ENCODE measurements at regions not wholly inside any gene's neighbourhood (a gene's known extent, or its start where the extent isn't known, plus 50 kb on each side); places are given as distances from the start of the nearest gene placed in this dataset.

GRCh38 chr13:68025604-68026003, 795.5 kb upstream of the PCDH9 start:
- DNase-seq, result no peak
- no peak overlapping the region for H3K4me3 Mint-ChIP-seq
- CTCF ChIA-PET, result no interaction called here
- POLR2A ChIA-PET, result no interaction called here
- no peaks in the 10 kb centered on the region for H3K27me3 Mint-ChIP-seq (ENCODE audit: low read depth)
- H3K36me3 Mint-ChIP-seq (ENCODE audit: low read depth), result no peaks in the 10 kb centered on the region
- ATAC-seq, result no peak
- H3K27ac Mint-ChIP-seq, result no peak overlapping the region
- H3K9me3 Mint-ChIP-seq (ENCODE audit: insufficient read depth), result peaks cover 4% of the 10 kb centered on the region
- no peaks in the 10 kb centered on the region for H3K4me1 Mint-ChIP-seq (ENCODE audit: low read depth)

GRCh38 chr13:68023838-68024581, 793.9 kb upstream of the PCDH9 start:
- Mint-ChIP-seq H3K36me3 (ENCODE audit: low read depth) (no peaks in the 10 kb centered on the region), H3K27ac (no peak overlapping the region), H3K27me3 (ENCODE audit: low read depth) (no peaks in the 10 kb centered on the region), H3K4me3 (no peak overlapping the region), H3K9me3 (ENCODE audit: insufficient read depth) (peaks cover 4% of the 10 kb centered on the region), H3K4me1 (ENCODE audit: low read depth) (no peaks in the 10 kb centered on the region)
- ATAC-seq (no peak), DNase-seq (no peak)
- POLR2A ChIA-PET, result no interaction called here
- CTCF ChIA-PET, result no interaction called here

GRCh38 chr13:68019901-68020300, 789.8 kb upstream of the PCDH9 start:
- POLR2A ChIA-PET, result no interaction called here
- ATAC-seq, result no peak
- Mint-ChIP-seq H3K4me3 (no peak overlapping the region), H3K27me3 (ENCODE audit: low read depth) (no peaks in the 10 kb centered on the region), H3K4me1 (ENCODE audit: low read depth) (no peaks in the 10 kb centered on the region), H3K9me3 (ENCODE audit: insufficient read depth) (peaks cover 4% of the 10 kb centered on the region), H3K36me3 (ENCODE audit: low read depth) (no peaks in the 10 kb centered on the region), H3K27ac (no peak overlapping the region)
- no peak for DNase-seq
- CTCF ChIA-PET, result no interaction called here

GRCh38 chr13:68009546-68009945, 779.4 kb upstream of the PCDH9 start:
- ChIA-PET CTCF (no interaction called here), POLR2A (no interaction called here)
- peaks cover 8% of the 10 kb centered on the region for H3K9me3 Mint-ChIP-seq (ENCODE audit: insufficient read depth)
- H3K4me1 Mint-ChIP-seq (ENCODE audit: low read depth), result no peaks in the 10 kb centered on the region
- H3K27ac Mint-ChIP-seq, result no peak overlapping the region
- no peaks in the 10 kb centered on the region for H3K27me3 Mint-ChIP-seq (ENCODE audit: low read depth)
- no peak overlapping the region for H3K4me3 Mint-ChIP-seq
- ATAC-seq, result no peak
- DNase-seq, result no peak
- no peaks in the 10 kb centered on the region for H3K36me3 Mint-ChIP-seq (ENCODE audit: low read depth)

- no peak for ATAC-seq
- Mint-ChIP-seq H3K4me3 (no peak overlapping the region), H3K4me1 (ENCODE audit: low read depth) (no peaks in the 10 kb centered on the region), H3K36me3 (ENCODE audit: low read depth) (no peaks in the 10 kb centered on the region), H3K27ac (no peak overlapping the region), H3K9me3 (ENCODE audit: insufficient read depth) (peaks cover 17% of the 10 kb centered on the region), H3K27me3 (ENCODE audit: low read depth) (no peaks in the 10 kb centered on the region)
- CTCF ChIA-PET, result no interaction called here
- POLR2A ChIA-PET, result no interaction called here
- no peak for DNase-seq
Observed at GRCh38 chr13:68007576-68007975, 777.4 kb upstream of the PCDH9 start.

GRCh38 chr13:67996101-67996500, 766.0 kb upstream of the PCDH9 start:
- Mint-ChIP-seq H3K36me3 (ENCODE audit: low read depth) (no peaks in the 10 kb centered on the region), H3K9me3 (ENCODE audit: insufficient read depth) (peaks cover 7% of the 10 kb centered on the region), H3K4me1 (ENCODE audit: low read depth) (no peaks in the 10 kb centered on the region), H3K27me3 (ENCODE audit: low read depth) (no peaks in the 10 kb centered on the region), H3K4me3 (no peak overlapping the region), H3K27ac (no peak overlapping the region)
- ChIA-PET POLR2A (no interaction called here), CTCF (no interaction called here)
- ATAC-seq, result no peak
- no peak for DNase-seq

GRCh38 chr13:67990868-67991267, 760.7 kb upstream of the PCDH9 start:
- ChIA-PET CTCF (no interaction called here), POLR2A (no interaction called here)
- ATAC-seq, result no peak
- Mint-ChIP-seq H3K4me1 (ENCODE audit: low read depth) (no peaks in the 10 kb centered on the region), H3K27ac (no peak overlapping the region), H3K27me3 (ENCODE audit: low read depth) (no peaks in the 10 kb centered on the region), H3K9me3 (ENCODE audit: insufficient read depth) (peaks cover 20% of the 10 kb centered on the region), H3K36me3 (ENCODE audit: low read depth) (no peaks in the 10 kb centered on the region), H3K4me3 (no peak overlapping the region)
- DNase-seq, result no peak

GRCh38 chr13:67986234-67986633, 756.1 kb upstream of the PCDH9 start:
- Mint-ChIP-seq H3K4me1 (ENCODE audit: low read depth) (no peaks in the 10 kb centered on the region), H3K27me3 (ENCODE audit: low read depth) (no peaks in the 10 kb centered on the region), H3K4me3 (no peak overlapping the region), H3K27ac (no peak overlapping the region), H3K9me3 (ENCODE audit: insufficient read depth) (peaks cover 18% of the 10 kb centered on the region), H3K36me3 (ENCODE audit: low read depth) (no peaks in the 10 kb centered on the region)
- CTCF ChIA-PET, result no interaction called here
- ATAC-seq, result no peak
- POLR2A ChIA-PET, result no interaction called here
- DNase-seq, result no peak

- CTCF ChIA-PET, result no interaction called here
- Mint-ChIP-seq H3K27ac (no peak overlapping the region), H3K27me3 (ENCODE audit: low read depth) (no peaks in the 10 kb centered on the region), H3K4me1 (ENCODE audit: low read depth) (no peaks in the 10 kb centered on the region), H3K9me3 (ENCODE audit: insufficient read depth) (no peaks in the 10 kb centered on the region), H3K4me3 (no peak overlapping the region), H3K36me3 (ENCODE audit: low read depth) (no peaks in the 10 kb centered on the region)
- DNase-seq, result no peak
- POLR2A ChIA-PET, result no interaction called here
- no peak for ATAC-seq
Observed at GRCh38 chr13:67977066-67977465, 746.9 kb upstream of the PCDH9 start.

- Mint-ChIP-seq H3K36me3 (ENCODE audit: low read depth) (no peaks in the 10 kb centered on the region), H3K9me3 (ENCODE audit: insufficient read depth) (peaks cover 16% of the 10 kb centered on the region), H3K27me3 (ENCODE audit: low read depth) (no peaks in the 10 kb centered on the region), H3K27ac (no peak overlapping the region), H3K4me3 (no peak overlapping the region), H3K4me1 (ENCODE audit: low read depth) (no peaks in the 10 kb centered on the region)
- no peak for ATAC-seq
- CTCF ChIA-PET, result no interaction called here
- POLR2A ChIA-PET, result no interaction called here
- DNase-seq, result no peak
Observed at GRCh38 chr13:67971291-67971690, 741.2 kb upstream of the PCDH9 start.

GRCh38 chr13:67967031-67967430, 736.9 kb upstream of the PCDH9 start:
- no peaks in the 10 kb centered on the region for H3K4me1 Mint-ChIP-seq (ENCODE audit: low read depth)
- ChIA-PET CTCF (no interaction called here), POLR2A (no interaction called here)
- H3K4me3 Mint-ChIP-seq, result no peak overlapping the region
- no peaks in the 10 kb centered on the region for H3K36me3 Mint-ChIP-seq (ENCODE audit: low read depth)
- no peak for DNase-seq
- H3K27ac Mint-ChIP-seq, result no peak overlapping the region
- H3K9me3 Mint-ChIP-seq (ENCODE audit: insufficient read depth), result peaks cover 22% of the 10 kb centered on the region
- no peaks in the 10 kb centered on the region for H3K27me3 Mint-ChIP-seq (ENCODE audit: low read depth)
- ATAC-seq, result no peak

- no peak for ATAC-seq
Observed at GRCh38 chr13:67966065-67966464, 735.9 kb upstream of the PCDH9 start.

GRCh38 chr13:67964986-67965385, 734.9 kb upstream of the PCDH9 start:
- no peak for DNase-seq
- no peak for ATAC-seq
- Mint-ChIP-seq H3K36me3 (ENCODE audit: low read depth) (no peaks in the 10 kb centered on the region), H3K4me3 (no peak overlapping the region), H3K27ac (no peak overlapping the region), H3K9me3 (ENCODE audit: insufficient read depth) (peaks cover 17% of the 10 kb centered on the region), H3K4me1 (ENCODE audit: low read depth) (no peaks in the 10 kb centered on the region), H3K27me3 (ENCODE audit: low read depth) (no peaks in the 10 kb centered on the region)
- POLR2A ChIA-PET, result no interaction called here
- CTCF ChIA-PET, result no interaction called here

More at GRCh38 chr13:67966065-67966464, 735.9 kb upstream of the PCDH9 start:
- ChIA-PET POLR2A (no interaction called here), CTCF (no interaction called here)
- peaks cover 27% of the 10 kb centered on the region for H3K9me3 Mint-ChIP-seq (ENCODE audit: insufficient read depth)
- DNase-seq, result no peak
- no peaks in the 10 kb centered on the region for H3K27me3 Mint-ChIP-seq (ENCODE audit: low read depth)
- no peaks in the 10 kb centered on the region for H3K4me1 Mint-ChIP-seq (ENCODE audit: low read depth)
- no peak overlapping the region for H3K27ac Mint-ChIP-seq
- H3K36me3 Mint-ChIP-seq (ENCODE audit: low read depth), result no peaks in the 10 kb centered on the region
- no peak overlapping the region for H3K4me3 Mint-ChIP-seq
